ENCODE measurements at regions not wholly inside any gene's neighbourhood (a gene's known extent, or its start where the extent isn't known, plus 50 kb on each side); places are given as distances from the start of the nearest gene placed in this dataset.
"Not testable (repeated sequence)": the region's sequence is repeated elsewhere in the genome, so short reads cannot be mapped to it uniquely, and the experiment has no call there.

- DNase-seq, result no peak
Observed at GRCh38 chr11:64428693-64429092, 69.7 kb downstream of the RPS6KA4 start.

- no peak for DNase-seq
Observed at GRCh38 chr11:64429970-64430369, 71.0 kb downstream of the RPS6KA4 start.

GRCh38 chr11:64430645-64431044, 71.7 kb downstream of the RPS6KA4 start:
- no peak for DNase-seq

- no peak for DNase-seq
Observed at GRCh38 chr11:64436000-64436399, 77.0 kb downstream of the RPS6KA4 start.

- no peak for DNase-seq
Observed at GRCh38 chr11:64437426-64437825, 78.5 kb downstream of the RPS6KA4 start.

- DNase-seq, result no peak
Observed at GRCh38 chr11:64438986-64439771, 80.2 kb downstream of the RPS6KA4 start.

GRCh38 chr11:64439772-64440491, 81.0 kb downstream of the RPS6KA4 start:
- not testable (repeated sequence) for DNase-seq

GRCh38 chr11:64441127-64441526, 82.2 kb downstream of the RPS6KA4 start:
- no peak for DNase-seq

- no peak for DNase-seq
Observed at GRCh38 chr11:64443001-64443400, 84.0 kb downstream of the RPS6KA4 start.

GRCh38 chr11:64444838-64445441, 86.0 kb downstream of the RPS6KA4 start:
- DNase-seq, result no peak

- DNase-seq, result no peak
Observed at GRCh38 chr11:64445651-64446050, 86.7 kb downstream of the RPS6KA4 start.

GRCh38 chr11:64447831-64448598, 89.1 kb downstream of the RPS6KA4 start:
- peak; percentile 31 for DNase-seq

GRCh38 chr11:64448599-64449380, 89.8 kb downstream of the RPS6KA4 start:
- DNase-seq, result peak; percentile 77

- peak; percentile 18 for DNase-seq
Observed at GRCh38 chr11:64449381-64450167, 90.6 kb downstream of the RPS6KA4 start.

GRCh38 chr11:64450168-64450560, 91.2 kb downstream of the RPS6KA4 start:
- no peak for DNase-seq

- no peak for DNase-seq
Observed at GRCh38 chr11:64451856-64452255, 92.9 kb downstream of the RPS6KA4 start.

GRCh38 chr11:64453466-64453865, 94.5 kb downstream of the RPS6KA4 start:
- DNase-seq, result no peak

- no peak for DNase-seq
Observed at GRCh38 chr11:64455456-64456261, 96.7 kb downstream of the RPS6KA4 start.

- no peak for DNase-seq
Observed at GRCh38 chr11:64456509-64457320, 97.8 kb downstream of the RPS6KA4 start.

All from muscle of arm (tissue), 1 donor.